H1 (cell line): ENCODE measurements at regions not wholly inside any gene's neighbourhood (a gene's known extent, or its start where the extent isn't known, plus 50 kb on each side); places are given as distances from the start of the nearest gene placed in this dataset.

Source experiments
- BRCA1 ChIP-seq: IDR thresholded peaks from 2 replicates; pipeline ENCODE4 v1.6.1; 2012; ENCODE audit warnings: low read depth, low read length, improper control_type of control experiment
- CREB1 ChIP-seq: IDR thresholded peaks from 2 replicates; pipeline ENCODE4 v1.6.1; 2012; ENCODE audit warnings: inconsistent platforms
- CTCF ChIP-seq, 3 experiments: IDR thresholded peaks; 1 replicate in 2 of 3; 2 replicates in 1 of 3; pipeline versions ENCODE4 v1.5.1 to v1.6.1; 2011; ENCODE audit warnings: low read length in 3 of 3, mild to moderate bottlenecking in 3 of 3, inconsistent platforms in 2 of 3, low read depth in 1 of 3, moderate library complexity in 1 of 3; ENCODE audit not compliant: insufficient read depth in 1 of 3; ENCODE audit errors: control extremely low read depth in 1 of 3
- HDAC2 ChIP-seq, 2 experiments: fragments of 300-600 bp in 1 of 2; sonication (generic) in 1 of 2; IDR thresholded peaks; 2 replicates each; pipeline ENCODE4 v1.6.1; 2011 to 2012; ENCODE audit warnings: low read depth in 2 of 2, low read length in 2 of 2, mild to moderate bottlenecking in 2 of 2, moderate library complexity in 2 of 2, borderline replicate concordance in 1 of 2, inconsistent platforms in 1 of 2
- KDM1A ChIP-seq: fragments of 200-600, 300-600 bp; sonication (generic); IDR thresholded peaks from 2 replicates; pipeline ENCODE4 v1.7.1; 2016; ENCODE audit warnings: mild to moderate bottlenecking, low read length, borderline replicate concordance
- MAFK ChIP-seq: IDR thresholded peaks from 2 replicates; pipeline ENCODE4 v1.6.1; 2012; ENCODE audit warnings: low read depth, mild to moderate bottlenecking, improper control_type of control experiment, low read length
- POLR2A ChIP-seq, 2 experiments: IDR thresholded peaks; 1 replicate in 1 of 2; 2 replicates in 1 of 2; pipeline ENCODE4 v1.6.1; 2011; ENCODE audit warnings: low read depth in 2 of 2, low read length in 2 of 2, mild to moderate bottlenecking in 2 of 2; ENCODE audit errors: control extremely low read depth in 1 of 2
- POLR2AphosphoS5 ChIP-seq: IDR thresholded peaks from 2 replicates; pipeline ENCODE4 v1.6.1; 2011; ENCODE audit warnings: low read depth, low read length
- RFX5 ChIP-seq: IDR thresholded peaks from 2 replicates; pipeline ENCODE4 v1.6.1; 2011; ENCODE audit warnings: low read depth, low read length, improper control_type of control experiment, borderline replicate concordance
- SP2 ChIP-seq: IDR thresholded peaks from 2 replicates; pipeline ENCODE4 v1.6.1; 2012; ENCODE audit warnings: mild to moderate bottlenecking, low read length, inconsistent platforms

GRCh38 chr12:24240707-24241106 is 291.2 kb upstream of the SOX5 start:
- TF ChIP-seq POLR2A (IDR thresholded peaks at IDR 0.05; ENCODE audit: control extremely low read depth in 1 of 2, low read depth in 2 of 2, low read length in 2 of 2) (no peak), POLR2AphosphoS5 (no peak), KDM1A (no peak), CTCF (IDR thresholded peaks at IDR 0.05; ENCODE audit: control extremely low read depth in 1 of 3, insufficient read depth in 1 of 3, low read depth in 1 of 3, low read length in 3 of 3) (no peak), SP2 (no peak), RFX5 (no peak), HDAC2 (IDR thresholded peaks at IDR 0.05; ENCODE audit: borderline replicate concordance in 1 of 2, low read depth in 2 of 2, low read length in 2 of 2) (no peak), CREB1 (no peak), BRCA1 (no peak), MAFK (no peak)
